ENCODE measurements at regions not wholly inside any gene's neighbourhood (a gene's known extent, or its start where the extent isn't known, plus 50 kb on each side); places are given as distances from the start of the nearest gene placed in this dataset.

DNA sequence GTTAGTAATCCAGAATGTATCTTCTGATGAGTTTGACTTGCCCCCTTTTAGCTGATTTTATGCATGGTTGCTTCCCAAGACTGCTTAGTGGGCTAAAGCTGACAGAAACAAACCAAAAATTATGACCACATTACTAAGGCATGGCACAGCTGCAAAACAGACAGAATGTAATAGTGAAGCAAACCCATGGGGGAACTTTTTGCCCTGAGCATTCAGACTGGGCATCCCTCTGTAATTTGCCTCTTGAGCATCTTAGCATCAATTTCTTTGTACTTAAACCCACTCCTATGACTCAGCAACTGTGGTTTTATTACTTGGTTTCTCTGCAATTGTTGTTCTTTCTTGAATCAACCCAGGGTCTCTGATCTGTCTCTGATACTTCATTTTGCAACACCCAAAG, 487.3 kb upstream of the DCC start:
- TF ChIP-seq CTCF (IDR thresholded peaks at IDR 0.05; ENCODE audit: borderline replicate concordance, insufficient read depth, low read depth, low read length) = no peak

GRCh38 chr18:51857989-51858388, 482.0 kb upstream of the DCC start:
- H3K4me3 ChIP-seq (ENCODE audit: low read depth, low read length) = no peak overlapping the region

More for the DNA sequence above, 487.3 kb upstream of the DCC start:
- H3K4me3 ChIP-seq (ENCODE audit: low read depth, low read length) = no peak overlapping the region

DNA sequence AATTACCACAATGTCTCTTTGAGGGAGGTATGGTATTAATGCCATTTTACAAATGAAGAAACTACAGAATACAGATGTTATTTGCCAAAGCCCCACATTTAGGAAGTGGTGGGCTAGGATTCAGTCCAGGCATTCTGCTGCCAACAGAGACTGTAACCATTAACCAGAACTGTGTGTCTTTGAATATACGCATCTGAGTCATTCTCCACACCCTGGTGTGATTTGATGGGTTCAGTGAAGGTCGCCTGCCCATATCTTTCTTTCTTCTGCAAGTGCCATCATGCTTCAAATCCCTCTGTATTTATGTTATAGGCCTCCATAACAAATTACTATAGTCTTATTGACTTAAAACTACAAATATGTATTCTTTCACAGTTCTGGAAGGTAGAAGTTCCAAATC, 479.0 kb upstream of the DCC start:
- no peak overlapping the region for H3K4me3 ChIP-seq (ENCODE audit: low read depth, low read length)
- no peak for TF ChIP-seq CTCF (IDR thresholded peaks at IDR 0.05; ENCODE audit: borderline replicate concordance, insufficient read depth, low read depth, low read length)

More at GRCh38 chr18:51857989-51858388, 482.0 kb upstream of the DCC start:
- TF ChIP-seq CTCF (IDR thresholded peaks at IDR 0.05; ENCODE audit: borderline replicate concordance, insufficient read depth, low read depth, low read length) = no peak

DNA sequence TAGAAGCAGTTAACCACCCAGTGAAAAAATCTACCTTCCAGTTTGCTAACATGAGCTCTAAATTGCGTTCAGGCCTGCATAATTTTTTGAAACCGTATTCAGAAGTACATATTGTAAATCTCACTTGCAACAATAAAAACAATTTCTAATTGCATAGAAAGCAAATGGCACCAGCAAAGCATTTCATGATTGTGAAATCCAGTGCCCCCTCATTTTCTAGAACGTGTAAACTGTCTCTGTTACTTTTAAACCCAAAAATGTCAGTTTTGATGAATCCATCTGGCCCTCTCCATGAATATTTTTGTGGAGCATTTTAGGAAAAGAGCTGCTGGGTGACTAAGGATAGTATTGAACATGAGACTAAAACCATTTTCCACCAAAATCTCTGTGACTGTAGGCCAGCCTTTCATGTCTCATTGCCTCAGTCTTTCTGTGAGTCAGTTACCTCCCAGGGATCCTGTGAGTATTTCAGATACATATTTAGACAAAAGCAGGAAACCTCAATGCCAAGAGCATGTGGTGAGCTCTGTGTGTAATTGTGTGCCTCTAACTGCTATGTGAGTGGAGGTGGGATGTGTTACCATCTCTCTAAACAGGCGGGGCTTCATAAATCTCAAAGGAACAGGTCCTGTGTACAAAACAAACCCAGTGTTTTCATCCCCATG, 477.8 kb upstream of the DCC start:
- H3K4me3 ChIP-seq (ENCODE audit: low read depth, low read length) = no peak overlapping the region
- TF ChIP-seq CTCF (IDR thresholded peaks at IDR 0.05; ENCODE audit: borderline replicate concordance, insufficient read depth, low read depth, low read length) = no peak

GRCh38 chr18:51864219-51864965, 475.6 kb upstream of the DCC start:
- no peak overlapping the region for H3K4me3 ChIP-seq (ENCODE audit: low read depth, low read length)
- no peak for TF ChIP-seq CTCF (IDR thresholded peaks at IDR 0.05; ENCODE audit: borderline replicate concordance, insufficient read depth, low read depth, low read length)

DNA sequence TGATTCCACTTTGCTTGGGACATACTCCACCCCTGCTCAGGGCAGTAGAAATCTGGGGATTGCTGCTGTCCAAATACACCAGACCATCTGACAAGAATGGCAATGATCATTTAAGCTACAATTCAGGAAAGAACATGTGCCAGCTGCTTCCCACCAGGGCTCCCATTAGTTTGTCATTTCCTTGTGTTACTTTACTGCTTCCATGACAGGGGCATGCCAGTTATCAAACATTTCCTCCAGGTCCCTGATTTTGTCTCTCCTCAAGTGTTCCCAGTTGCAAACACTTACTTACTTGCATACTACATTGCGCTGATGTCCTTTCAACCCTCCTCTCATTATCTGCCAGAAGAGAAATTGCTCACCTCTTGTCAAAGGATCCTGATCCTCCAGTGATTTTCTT, 474.5 kb upstream of the DCC start:
- TF ChIP-seq CTCF (IDR thresholded peaks at IDR 0.05; ENCODE audit: borderline replicate concordance, insufficient read depth, low read depth, low read length) = no peak
- H3K4me3 ChIP-seq (ENCODE audit: low read depth, low read length) = no peak overlapping the region

- no peak for TF ChIP-seq CTCF (IDR thresholded peaks at IDR 0.05; ENCODE audit: borderline replicate concordance, insufficient read depth, low read depth, low read length)
Observed at GRCh38 chr18:51867767-51868166, 472.2 kb upstream of the DCC start.

More at GRCh38 chr18:51867767-51868166, 472.2 kb upstream of the DCC start:
- H3K4me3 ChIP-seq (ENCODE audit: low read depth, low read length) = no peak overlapping the region
